Ishikawa (cell line): ENCODE measurements at regions not wholly inside any gene's neighbourhood (a gene's known extent, or its start where the extent isn't known, plus 50 kb on each side); places are given as distances from the start of the nearest gene placed in this dataset.

ENCODE experiments used
- CEBPB ChIP-seq: IDR thresholded peaks from 2 replicates; pipeline ENCODE4 v1.6.1; 2012
- CREB1 ChIP-seq: IDR thresholded peaks from 2 replicates; pipeline ENCODE4 v1.6.1; 2012; ENCODE audit warnings: low read depth
- EGR1 ChIP-seq: IDR thresholded peaks from 2 replicates; pipeline ENCODE4 v1.6.1; 2012
- EP300 ChIP-seq: IDR thresholded peaks from 2 replicates; pipeline ENCODE4 v1.6.1; 2012; ENCODE audit warnings: borderline replicate concordance
- FOXM1 ChIP-seq: IDR thresholded peaks from 2 replicates; pipeline ENCODE4 v1.6.1; 2012; ENCODE audit warnings: low read depth, borderline replicate concordance
- NFIC ChIP-seq: IDR thresholded peaks from 2 replicates; pipeline ENCODE4 v1.6.1; 2012
- RAD21 ChIP-seq: IDR thresholded peaks from 2 replicates; pipeline ENCODE4 v1.6.1; 2012; ENCODE audit warnings: low read depth
- TAF1 ChIP-seq: IDR thresholded peaks from 2 replicates; pipeline ENCODE4 v1.6.1; 2012; ENCODE audit warnings: low read depth, mild to moderate bottlenecking
- TCF12 ChIP-seq: IDR thresholded peaks from 2 replicates; pipeline ENCODE4 v1.6.1; 2012; ENCODE audit warnings: low read depth
- TEAD4 ChIP-seq: IDR thresholded peaks from 2 replicates; pipeline ENCODE4 v1.6.1; 2012
- USF1 ChIP-seq: IDR thresholded peaks from 2 replicates; pipeline ENCODE4 v1.6.1; 2012
- YY1 ChIP-seq: IDR thresholded peaks from 2 replicates; pipeline ENCODE4 v1.6.1; 2012; ENCODE audit warnings: low read depth
- ZBTB7A ChIP-seq: IDR thresholded peaks from 2 replicates; pipeline ENCODE4 v1.6.1; 2012; ENCODE audit warnings: low read depth
- TF ChIP-seq, protein P1 (sequence below): IDR thresholded peaks from 2 replicates; pipeline ENCODE4 v1.6.1; 2012
- TF ChIP-seq, protein P2 (sequence below): IDR thresholded peaks from 2 replicates; pipeline ENCODE4 v1.6.1; 2012; ENCODE audit warnings: low read depth, mild to moderate bottlenecking

DNA sequence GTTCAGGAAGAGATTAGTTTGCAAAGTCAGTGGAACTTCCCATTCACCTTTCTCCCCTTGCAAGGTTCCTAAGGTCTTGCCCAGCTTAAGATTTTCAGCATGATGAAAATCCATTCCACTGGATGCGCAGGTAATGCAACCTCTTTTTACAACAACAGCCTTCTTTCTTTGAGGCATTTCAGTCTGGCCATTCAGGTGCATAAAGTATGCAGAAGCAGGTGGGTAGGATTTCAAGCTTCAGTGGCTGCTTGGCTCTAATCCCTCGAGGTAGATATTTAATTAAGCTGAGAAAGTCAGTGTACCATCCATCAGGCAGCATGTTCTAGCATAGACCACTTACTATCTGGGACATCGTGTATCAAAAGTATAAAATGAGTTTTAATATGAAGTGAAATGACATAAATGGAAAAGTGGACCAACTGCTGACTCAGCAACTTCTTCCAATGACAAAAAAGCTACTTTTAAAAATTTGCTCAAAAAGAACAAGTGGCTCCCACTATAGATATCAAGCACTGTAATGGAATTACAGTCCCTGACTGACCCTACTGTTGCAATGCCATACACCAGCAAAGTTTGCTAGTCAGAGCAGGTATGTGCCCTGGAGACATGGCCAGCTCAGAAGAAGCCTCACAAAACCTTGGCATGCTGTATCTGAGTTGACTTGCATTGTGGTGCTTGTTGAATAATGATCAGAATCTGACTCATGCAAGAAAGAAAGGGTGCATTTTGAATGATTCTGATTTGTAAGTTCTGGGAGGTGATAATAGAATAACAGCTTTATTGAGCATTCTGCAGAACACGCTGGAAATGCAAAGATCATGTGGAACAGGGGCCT is 459.9 kb upstream of the MCTP2 start:
- TF ChIP-seq NFIC = no peak
- TF ChIP-seq USF1 = no peak
- TF ChIP-seq YY1 = no peak
- no peak for TF ChIP-seq CREB1
- no peak for TF ChIP-seq TCF12
- TF ChIP-seq, protein P1, sequence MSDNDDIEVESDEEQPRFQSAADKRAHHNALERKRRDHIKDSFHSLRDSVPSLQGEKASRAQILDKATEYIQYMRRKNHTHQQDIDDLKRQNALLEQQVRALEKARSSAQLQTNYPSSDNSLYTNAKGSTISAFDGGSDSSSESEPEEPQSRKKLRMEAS = no peak
- TF ChIP-seq ZBTB7A = no peak
- no peak for TF ChIP-seq EP300
- TF ChIP-seq RAD21 = no peak
- TF ChIP-seq EGR1 = no peak
- no peak for TF ChIP-seq CEBPB
- TF ChIP-seq TEAD4 = no peak

DNA sequence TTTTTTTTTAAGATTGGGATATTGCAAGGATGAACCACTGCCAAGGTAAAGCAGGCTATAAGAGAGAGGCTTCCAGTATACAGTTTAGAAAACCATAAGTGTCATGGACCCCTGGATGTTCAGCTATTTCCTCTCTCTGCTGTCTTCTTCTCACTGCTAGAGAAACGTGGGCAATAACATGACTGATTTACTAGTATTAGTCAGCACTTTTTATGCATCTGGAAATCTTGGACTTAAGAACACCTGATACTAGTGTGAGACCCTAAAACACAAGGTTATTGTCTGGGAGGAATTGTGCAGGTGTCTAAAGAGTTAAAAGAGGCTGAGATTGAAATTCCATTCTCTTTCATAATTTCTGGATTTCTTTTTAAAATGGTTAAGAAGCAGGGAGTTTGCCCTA is 460.6 kb upstream of the MCTP2 start:
- TF ChIP-seq TAF1 (no peak), EP300 (no peak), TCF12 (no peak), EGR1 (no peak), YY1 (no peak), CREB1 (no peak), RAD21 (no peak), TEAD4 (no peak), CEBPB (no peak), NFIC (no peak), USF1 (no peak), ZBTB7A (no peak), FOXM1 (no peak)
- TF ChIP-seq, protein P1 = no peak
- TF ChIP-seq, protein P2, sequence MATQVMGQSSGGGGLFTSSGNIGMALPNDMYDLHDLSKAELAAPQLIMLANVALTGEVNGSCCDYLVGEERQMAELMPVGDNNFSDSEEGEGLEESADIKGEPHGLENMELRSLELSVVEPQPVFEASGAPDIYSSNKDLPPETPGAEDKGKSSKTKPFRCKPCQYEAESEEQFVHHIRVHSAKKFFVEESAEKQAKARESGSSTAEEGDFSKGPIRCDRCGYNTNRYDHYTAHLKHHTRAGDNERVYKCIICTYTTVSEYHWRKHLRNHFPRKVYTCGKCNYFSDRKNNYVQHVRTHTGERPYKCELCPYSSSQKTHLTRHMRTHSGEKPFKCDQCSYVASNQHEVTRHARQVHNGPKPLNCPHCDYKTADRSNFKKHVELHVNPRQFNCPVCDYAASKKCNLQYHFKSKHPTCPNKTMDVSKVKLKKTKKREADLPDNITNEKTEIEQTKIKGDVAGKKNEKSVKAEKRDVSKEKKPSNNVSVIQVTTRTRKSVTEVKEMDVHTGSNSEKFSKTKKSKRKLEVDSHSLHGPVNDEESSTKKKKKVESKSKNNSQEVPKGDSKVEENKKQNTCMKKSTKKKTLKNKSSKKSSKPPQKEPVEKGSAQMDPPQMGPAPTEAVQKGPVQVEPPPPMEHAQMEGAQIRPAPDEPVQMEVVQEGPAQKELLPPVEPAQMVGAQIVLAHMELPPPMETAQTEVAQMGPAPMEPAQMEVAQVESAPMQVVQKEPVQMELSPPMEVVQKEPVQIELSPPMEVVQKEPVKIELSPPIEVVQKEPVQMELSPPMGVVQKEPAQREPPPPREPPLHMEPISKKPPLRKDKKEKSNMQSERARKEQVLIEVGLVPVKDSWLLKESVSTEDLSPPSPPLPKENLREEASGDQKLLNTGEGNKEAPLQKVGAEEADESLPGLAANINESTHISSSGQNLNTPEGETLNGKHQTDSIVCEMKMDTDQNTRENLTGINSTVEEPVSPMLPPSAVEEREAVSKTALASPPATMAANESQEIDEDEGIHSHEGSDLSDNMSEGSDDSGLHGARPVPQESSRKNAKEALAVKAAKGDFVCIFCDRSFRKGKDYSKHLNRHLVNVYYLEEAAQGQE = no peak

DNA sequence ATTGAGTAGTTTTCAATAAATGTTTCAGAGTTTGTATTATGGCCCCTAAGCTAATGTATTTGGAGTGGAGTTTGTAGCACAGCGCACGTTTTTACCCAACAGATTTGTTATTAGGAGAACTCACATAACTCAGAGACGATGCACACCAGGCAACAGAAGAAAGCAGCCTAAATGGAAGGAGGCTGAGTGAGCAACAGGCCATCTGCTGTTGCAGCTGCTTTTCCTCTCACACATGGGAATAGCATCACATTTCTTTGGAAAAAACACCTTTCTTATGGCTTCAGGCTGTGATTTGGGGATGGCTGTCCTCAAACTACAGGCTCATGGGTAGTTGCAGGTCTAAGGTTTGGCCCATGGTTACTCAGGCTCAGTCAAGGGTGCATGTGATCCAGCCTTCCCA is 469.3 kb upstream of the MCTP2 start:
- TF ChIP-seq EP300 (no peak), CEBPB (no peak), EGR1 (no peak), NFIC (no peak), CREB1 (no peak), ZBTB7A (no peak), RAD21 (no peak), FOXM1 (no peak), TEAD4 (no peak), USF1 (no peak), TAF1 (no peak), TCF12 (no peak), YY1 (no peak)
- TF ChIP-seq, protein P2 = no peak
- TF ChIP-seq, protein P1 = no peak

DNA sequence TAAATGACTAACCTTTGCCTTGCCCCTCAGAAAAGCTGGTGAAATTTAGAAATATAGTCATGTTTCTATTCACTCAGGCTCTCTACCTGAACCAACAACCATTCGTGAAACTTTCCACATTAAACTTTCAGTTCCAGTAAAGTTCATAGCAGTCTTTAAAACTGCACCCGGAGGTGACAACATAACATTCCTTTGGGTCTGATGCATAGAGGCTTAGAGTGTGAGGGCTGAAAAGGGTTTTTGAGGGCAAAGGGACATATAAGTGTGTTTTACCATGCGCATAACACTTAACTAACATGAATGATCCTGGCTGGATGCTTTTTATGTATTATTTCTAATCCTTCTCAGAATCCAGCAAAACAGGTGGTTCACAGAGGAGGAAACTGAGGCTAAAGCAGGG is 471.7 kb upstream of the MCTP2 start:
- TF ChIP-seq YY1 = no peak
- TF ChIP-seq USF1 = no peak
- TF ChIP-seq TAF1 = no peak
- no peak for TF ChIP-seq EP300
- TF ChIP-seq, protein P2 = no peak
- TF ChIP-seq TCF12 = no peak
- no peak for TF ChIP-seq TEAD4
- TF ChIP-seq CEBPB = no peak
- TF ChIP-seq NFIC = no peak
- no peak for TF ChIP-seq EGR1
- TF ChIP-seq RAD21 = no peak
- no peak for TF ChIP-seq ZBTB7A
- no peak for TF ChIP-seq CREB1
- TF ChIP-seq FOXM1 = no peak
- TF ChIP-seq, protein P1 = no peak
